ENCODE measurements at regions not wholly inside any gene's neighbourhood (a gene's known extent, or its start where the extent isn't known, plus 50 kb on each side); places are given as distances from the start of the nearest gene placed in this dataset.
A peak's percentile ranks its signal among the peaks of the same experiment; 100 is the strongest.

DNA sequence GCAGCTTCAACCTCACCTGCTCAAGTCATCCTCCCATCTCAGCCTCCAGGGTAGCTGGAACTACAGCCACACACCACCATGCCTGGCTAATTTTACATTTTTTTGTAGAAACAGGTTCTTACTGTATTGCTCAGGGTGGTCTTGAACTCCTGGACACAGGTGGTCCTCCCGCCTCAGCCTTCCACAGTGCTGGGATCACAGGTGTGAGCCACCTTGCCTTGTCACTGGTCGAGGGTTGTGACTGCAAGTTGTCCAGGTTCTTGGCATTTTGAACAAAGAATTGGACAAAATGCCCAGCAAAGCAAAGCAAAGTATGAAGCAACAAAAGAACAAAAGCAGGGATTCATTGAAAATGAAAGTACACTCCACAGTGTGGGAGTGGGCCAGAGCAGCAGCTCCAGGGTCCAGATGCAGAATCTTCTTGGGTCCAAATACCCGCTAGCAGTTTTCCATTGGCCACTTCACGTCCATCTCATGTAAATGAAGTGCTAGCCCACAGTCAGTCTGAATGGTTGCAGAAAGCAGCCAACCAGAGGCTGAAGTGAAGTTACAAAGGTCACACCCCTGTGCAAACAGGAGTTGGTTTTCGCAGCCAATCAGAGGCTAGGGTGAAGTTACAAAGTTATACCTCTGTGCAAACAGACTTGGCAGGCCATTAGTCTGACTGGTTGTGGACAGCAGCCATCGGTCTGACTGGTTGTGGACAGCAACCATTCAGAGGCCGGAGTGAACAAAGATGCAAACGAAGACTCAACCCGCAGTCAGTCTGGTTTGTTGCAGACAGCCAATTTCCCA, 109.5 kb upstream of the KIF26B start:
- Histone ChIP-seq H3K27ac (no peak overlapping the region), H3K9ac (no peak overlapping the region), H3K4me1 (ENCODE audit: low read depth, poor library complexity, severe bottlenecking) (peaks cover 20% of the 10 kb centered on the region), H3K4me3 (IDR thresholded peaks at IDR 0.05; ENCODE audit: insufficient read depth, low read depth, low read length) (no peak overlapping the region), H2AFZ (ENCODE audit: low read depth) (no peak overlapping the region), H3K36me3 (ENCODE audit: insufficient read depth) (no peaks in the 10 kb centered on the region), H4K20me1 (ENCODE audit: insufficient read depth) (no peaks in the 10 kb centered on the region), H3K79me2 (ENCODE audit: insufficient read depth, low read depth) (no peaks in the 10 kb centered on the region), H3K4me2 (no peak overlapping the region), H3K27me3 (ENCODE audit: insufficient read depth, low read depth) (no peaks in the 10 kb centered on the region)
- TF ChIP-seq, protein P1, sequence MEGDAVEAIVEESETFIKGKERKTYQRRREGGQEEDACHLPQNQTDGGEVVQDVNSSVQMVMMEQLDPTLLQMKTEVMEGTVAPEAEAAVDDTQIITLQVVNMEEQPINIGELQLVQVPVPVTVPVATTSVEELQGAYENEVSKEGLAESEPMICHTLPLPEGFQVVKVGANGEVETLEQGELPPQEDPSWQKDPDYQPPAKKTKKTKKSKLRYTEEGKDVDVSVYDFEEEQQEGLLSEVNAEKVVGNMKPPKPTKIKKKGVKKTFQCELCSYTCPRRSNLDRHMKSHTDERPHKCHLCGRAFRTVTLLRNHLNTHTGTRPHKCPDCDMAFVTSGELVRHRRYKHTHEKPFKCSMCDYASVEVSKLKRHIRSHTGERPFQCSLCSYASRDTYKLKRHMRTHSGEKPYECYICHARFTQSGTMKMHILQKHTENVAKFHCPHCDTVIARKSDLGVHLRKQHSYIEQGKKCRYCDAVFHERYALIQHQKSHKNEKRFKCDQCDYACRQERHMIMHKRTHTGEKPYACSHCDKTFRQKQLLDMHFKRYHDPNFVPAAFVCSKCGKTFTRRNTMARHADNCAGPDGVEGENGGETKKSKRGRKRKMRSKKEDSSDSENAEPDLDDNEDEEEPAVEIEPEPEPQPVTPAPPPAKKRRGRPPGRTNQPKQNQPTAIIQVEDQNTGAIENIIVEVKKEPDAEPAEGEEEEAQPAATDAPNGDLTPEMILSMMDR (conservative IDR thresholded peaks at IDR 0.05; ENCODE audit: low read depth, low read length) = no peak

DNA sequence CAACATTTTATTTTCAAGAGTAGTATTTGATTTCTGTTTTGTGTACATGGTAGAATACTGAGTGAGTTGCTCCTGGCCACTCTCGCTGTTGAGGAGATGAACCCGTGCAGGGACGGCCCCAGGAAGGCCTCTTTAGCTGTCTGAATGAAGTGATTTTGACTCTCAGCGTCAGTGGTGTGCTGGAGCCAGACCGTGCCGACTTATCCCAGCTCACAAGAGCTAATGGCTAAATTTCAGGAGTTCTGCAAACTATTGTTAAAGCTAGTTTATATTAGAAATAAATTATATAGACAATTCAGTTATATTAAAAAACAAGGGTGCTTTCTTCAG, 111.2 kb upstream of the KIF26B start:
- Histone ChIP-seq H3K36me3 (ENCODE audit: insufficient read depth) (no peaks in the 10 kb centered on the region), H2AFZ (ENCODE audit: low read depth) (no peak overlapping the region), H3K79me2 (ENCODE audit: insufficient read depth, low read depth) (no peaks in the 10 kb centered on the region), H3K27me3 (ENCODE audit: insufficient read depth, low read depth) (no peaks in the 10 kb centered on the region), H3K9ac (no peak overlapping the region), H4K20me1 (ENCODE audit: insufficient read depth) (no peaks in the 10 kb centered on the region), H3K4me1 (ENCODE audit: low read depth, poor library complexity, severe bottlenecking) (peaks cover 20% of the 10 kb centered on the region), H3K27ac (no peak overlapping the region), H3K4me3 (IDR thresholded peaks at IDR 0.05; ENCODE audit: insufficient read depth, low read depth, low read length) (no peak overlapping the region), H3K4me2 (no peak overlapping the region)
- TF ChIP-seq, protein P1 (conservative IDR thresholded peaks at IDR 0.05; ENCODE audit: low read depth, low read length) = no peak

DNA sequence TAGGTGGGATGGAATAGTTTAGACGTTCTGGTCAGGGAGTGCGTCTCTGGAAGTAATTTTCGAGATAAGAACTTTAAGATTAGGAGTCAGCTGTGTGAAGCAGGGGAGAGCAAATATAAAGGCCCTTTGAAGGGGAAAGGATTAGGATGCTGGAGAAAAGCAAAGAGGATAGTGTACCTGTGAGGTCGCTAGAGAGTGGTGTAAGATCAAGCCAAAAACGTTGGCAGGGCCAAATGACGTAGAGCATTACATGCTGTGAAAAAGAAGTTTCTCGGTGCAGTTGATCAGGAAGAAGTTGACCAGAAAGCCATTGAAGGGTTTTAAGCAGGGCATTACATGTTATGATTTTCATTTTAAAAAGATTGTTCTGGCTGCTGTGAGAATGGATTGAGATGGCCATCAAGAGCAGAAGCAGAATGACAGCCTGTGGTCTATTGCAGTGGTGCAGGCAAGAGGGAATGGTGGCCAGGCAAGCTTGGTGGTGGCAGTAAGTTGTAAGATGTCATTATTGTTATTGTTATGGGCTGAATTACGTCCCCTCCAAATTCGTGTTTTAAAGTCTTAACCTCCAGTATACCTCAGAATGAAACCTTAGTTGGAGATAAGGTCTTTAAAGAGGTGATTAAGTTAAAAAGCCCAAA, 113.6 kb upstream of the KIF26B start:
- Histone ChIP-seq H2AFZ (ENCODE audit: low read depth) (no peak overlapping the region), H4K20me1 (ENCODE audit: insufficient read depth) (no peaks in the 10 kb centered on the region), H3K4me2 (peak overlapping the region; percentile 7; the same call in 1 of the 2 replicates), H3K27me3 (ENCODE audit: insufficient read depth, low read depth) (no peaks in the 10 kb centered on the region), H3K27ac (no peak overlapping the region), H3K9ac (no peak overlapping the region), H3K79me2 (ENCODE audit: insufficient read depth, low read depth) (no peaks in the 10 kb centered on the region), H3K4me3 (IDR thresholded peaks at IDR 0.05; ENCODE audit: insufficient read depth, low read depth, low read length) (no peak overlapping the region), H3K4me1 (ENCODE audit: low read depth, poor library complexity, severe bottlenecking) (peaks cover 20% of the 10 kb centered on the region), H3K36me3 (ENCODE audit: insufficient read depth) (no peaks in the 10 kb centered on the region)
- TF ChIP-seq, protein P1 (conservative IDR thresholded peaks at IDR 0.05; ENCODE audit: low read depth, low read length) = no peak

DNA sequence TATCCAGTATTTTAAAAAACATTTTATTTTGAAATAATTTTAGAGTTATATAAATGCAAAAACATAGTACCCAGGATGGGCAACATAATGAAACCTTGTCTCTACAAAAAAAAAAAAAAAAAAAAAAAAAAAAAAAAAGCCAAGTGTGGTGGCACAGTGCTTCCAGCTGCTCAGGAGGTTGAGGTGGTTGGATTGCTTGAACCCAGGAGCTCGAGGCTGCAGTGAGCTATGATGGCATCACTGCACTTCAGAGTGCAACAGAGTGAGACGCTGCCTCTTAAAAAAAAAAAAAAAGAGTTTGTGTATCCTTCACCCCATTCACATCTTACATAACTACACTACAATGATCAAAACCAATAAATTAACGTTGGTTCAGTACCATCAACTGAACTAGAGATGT, 115.6 kb upstream of the KIF26B start:
- H3K27me3 ChIP-seq (ENCODE audit: insufficient read depth, low read depth) = no peaks in the 10 kb centered on the region
- no peak overlapping the region for H2AFZ ChIP-seq (ENCODE audit: low read depth)
- no peak overlapping the region for H3K4me2 ChIP-seq
- H3K27ac ChIP-seq = no peak overlapping the region
- no peaks in the 10 kb centered on the region for H3K36me3 ChIP-seq (ENCODE audit: insufficient read depth)
- TF ChIP-seq, protein P1 (conservative IDR thresholded peaks at IDR 0.05; ENCODE audit: low read depth, low read length) = no peak
- H3K79me2 ChIP-seq (ENCODE audit: insufficient read depth, low read depth) = no peaks in the 10 kb centered on the region
- peaks cover 20% of the 10 kb centered on the region for H3K4me1 ChIP-seq (ENCODE audit: low read depth, poor library complexity, severe bottlenecking)
- no peaks in the 10 kb centered on the region for H4K20me1 ChIP-seq (ENCODE audit: insufficient read depth)
- H3K4me3 ChIP-seq (IDR thresholded peaks at IDR 0.05; ENCODE audit: insufficient read depth, low read depth, low read length) = no peak overlapping the region
- H3K9ac ChIP-seq = no peak overlapping the region

Measured in KMS-11 (cell line).